Caco-2 (cell line): ENCODE measurements at regions not wholly inside any gene's neighbourhood (a gene's known extent, or its start where the extent isn't known, plus 50 kb on each side); places are given as distances from the start of the nearest gene placed in this dataset.

Source experiments
- BruUV-seq: library from RNA; stranded (reverse); fragments of 400-500 nt; replicated peaks from 2 replicates; lab custom pipeline; 2021; lab: Mats Ljungman, UMichigan
- CTCF ChIA-PET: fragments of 300-600 bp; sonication (Branson Sonifier 250); formaldehyde crosslinking; loops from one replicate; lab custom pipeline; 2022; ENCODE audit warnings: antibody characterized with exemption; lab: Charles Lee
- POLR2A ChIA-PET: fragments of 300-600 bp; sonication (Branson Sonifier 250); formaldehyde crosslinking; loops from one replicate; lab custom pipeline; 2022; ENCODE audit warnings: antibody characterized with exemption; lab: Charles Lee
- DNase-seq, 2 experiments: peaks; one replicate each; pipeline versions ENCODE4 v3.0.0 to v3.0.0-alpha.2; 2020 to 2022
- H3K27me3 ChIP-seq: replicated peaks from 2 replicates; pipeline ENCODE4 v1.6.0; 2011; ENCODE audit warnings: low read length; ENCODE audit not compliant: control insufficient read depth, insufficient read depth
- H3K36me3 ChIP-seq: 2 replicates; pipeline ENCODE4 v1.5.1; 2011; ENCODE audit warnings: low read length; ENCODE audit not compliant: control insufficient read depth, insufficient read depth
- H3K4me1 ChIP-seq: fragments of 250-450 bp; sonication (Bioruptor Pico); 2 replicates; pipeline ENCODE4 v1.5.1; 2020; ENCODE audit warnings: mild to moderate bottlenecking
- H3K4me3 ChIP-seq: 2 replicates; pipeline ENCODE4 v1.5.1; 2011; ENCODE audit warnings: low read depth, mild to moderate bottlenecking, control low read depth, low read length
- H3K9me3 ChIP-seq: fragments of 250-450 bp; sonication (Bioruptor Pico); 2 replicates; pipeline ENCODE4 v1.5.1; 2020; ENCODE audit warnings: mild to moderate bottlenecking, moderate library complexity
- H3K27ac Mint-ChIP-seq: one replicate; pipeline ENCODE4 v1.8.0; 2022; ENCODE audit warnings: mixed read lengths; ENCODE audit not compliant: unreplicated experiment
- H3K27me3 Mint-ChIP-seq: one replicate; pipeline ENCODE4 v1.8.0; 2022; ENCODE audit warnings: mixed read lengths; ENCODE audit not compliant: insufficient read depth, unreplicated experiment
- H3K36me3 Mint-ChIP-seq: one replicate; pipeline ENCODE4 v1.8.0; 2022; ENCODE audit warnings: mild to moderate bottlenecking, mixed read lengths; ENCODE audit not compliant: insufficient read depth, unreplicated experiment
- H3K4me1 Mint-ChIP-seq: one replicate; pipeline ENCODE4 v1.8.0; 2022; ENCODE audit warnings: low read depth, mixed read lengths; ENCODE audit not compliant: unreplicated experiment
- H3K4me3 Mint-ChIP-seq: one replicate; pipeline ENCODE4 v1.8.0; 2022; ENCODE audit warnings: mild to moderate bottlenecking, moderate library complexity, mixed read lengths; ENCODE audit not compliant: unreplicated experiment
- H3K9me3 Mint-ChIP-seq: one replicate; pipeline ENCODE4 v1.8.0; 2022; ENCODE audit warnings: mixed read lengths; ENCODE audit not compliant: unreplicated experiment
- intact Hi-C: fragments of 100-400 bp; cut with micrococcal nuclease; formaldehyde crosslinking; loops from one replicate; pipeline ENCODE4 v1.10.0; 2022; ENCODE audit not compliant: unreplicated experiment
- TF ChIP-seq, protein P1 (sequence below), 2 experiments: fragments of 200-600 bp in 1 of 2; IDR thresholded peaks; 1 replicate in 1 of 2; 2 replicates in 1 of 2; pipeline versions ENCODE4 v1.5.1 to v1.8.0; 2011 to 2022; ENCODE audit warnings: antibody characterized with exemption in 1 of 2, control low read depth in 1 of 2, inconsistent platforms in 1 of 2, low read depth in 1 of 2, low read length in 1 of 2, mild to moderate bottlenecking in 1 of 2, moderate library complexity in 1 of 2; ENCODE audit not compliant: insufficient read depth in 1 of 2, severe bottlenecking in 1 of 2, unreplicated experiment in 1 of 2

DNA sequence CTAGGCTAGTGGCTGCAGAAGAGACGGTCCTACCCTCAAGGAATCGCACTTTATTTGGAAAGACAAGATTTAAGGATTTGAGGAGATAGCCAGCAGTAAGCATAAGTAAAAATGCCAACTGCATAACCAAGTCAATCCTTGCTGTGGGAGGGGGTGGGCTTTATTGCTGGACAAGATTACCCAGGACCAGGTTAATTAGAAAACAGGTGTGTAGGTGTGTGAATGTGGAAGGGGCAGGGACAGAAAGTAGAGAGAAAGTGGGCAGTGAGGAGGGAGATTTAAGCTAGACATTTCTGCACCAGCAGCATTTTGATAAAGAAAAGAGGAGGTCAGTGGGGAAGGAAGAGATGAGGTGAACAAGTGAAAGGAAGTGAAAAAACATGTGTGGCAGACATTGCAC is 89.7 kb upstream of the OGFRL1 start:
- Mint-ChIP-seq H3K27ac (no peak overlapping the region), H3K27me3 (peaks cover 4% of the 10 kb centered on the region), H3K36me3 (no peaks in the 10 kb centered on the region), H3K4me3 (no peak overlapping the region), H3K4me1 (peaks cover 7% of the 10 kb centered on the region), H3K9me3 (no peaks in the 10 kb centered on the region)
- peaks cover 4% of the 10 kb centered on the region; the same call in 1 of the 2 replicates for H3K4me1 ChIP-seq
- ChIA-PET CTCF (no interaction called here), POLR2A (no interaction called here)
- no TSS peak for BruUV-seq
- DNase-seq, result no peak
- H3K27me3 ChIP-seq, result no peaks in the 10 kb centered on the region
- H3K4me3 ChIP-seq, result no peak overlapping the region
- no peaks in the 10 kb centered on the region for H3K36me3 ChIP-seq
- H3K9me3 ChIP-seq, result no peaks in the 10 kb centered on the region
- TF ChIP-seq, protein P1, sequence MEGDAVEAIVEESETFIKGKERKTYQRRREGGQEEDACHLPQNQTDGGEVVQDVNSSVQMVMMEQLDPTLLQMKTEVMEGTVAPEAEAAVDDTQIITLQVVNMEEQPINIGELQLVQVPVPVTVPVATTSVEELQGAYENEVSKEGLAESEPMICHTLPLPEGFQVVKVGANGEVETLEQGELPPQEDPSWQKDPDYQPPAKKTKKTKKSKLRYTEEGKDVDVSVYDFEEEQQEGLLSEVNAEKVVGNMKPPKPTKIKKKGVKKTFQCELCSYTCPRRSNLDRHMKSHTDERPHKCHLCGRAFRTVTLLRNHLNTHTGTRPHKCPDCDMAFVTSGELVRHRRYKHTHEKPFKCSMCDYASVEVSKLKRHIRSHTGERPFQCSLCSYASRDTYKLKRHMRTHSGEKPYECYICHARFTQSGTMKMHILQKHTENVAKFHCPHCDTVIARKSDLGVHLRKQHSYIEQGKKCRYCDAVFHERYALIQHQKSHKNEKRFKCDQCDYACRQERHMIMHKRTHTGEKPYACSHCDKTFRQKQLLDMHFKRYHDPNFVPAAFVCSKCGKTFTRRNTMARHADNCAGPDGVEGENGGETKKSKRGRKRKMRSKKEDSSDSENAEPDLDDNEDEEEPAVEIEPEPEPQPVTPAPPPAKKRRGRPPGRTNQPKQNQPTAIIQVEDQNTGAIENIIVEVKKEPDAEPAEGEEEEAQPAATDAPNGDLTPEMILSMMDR (IDR thresholded peaks at IDR 0.05; ENCODE audit: insufficient read depth in 1 of 2, low read depth in 1 of 2, low read length in 1 of 2, severe bottlenecking in 1 of 2, unreplicated experiment in 1 of 2), result no peak
- intact Hi-C loops, result no loop called here

DNA sequence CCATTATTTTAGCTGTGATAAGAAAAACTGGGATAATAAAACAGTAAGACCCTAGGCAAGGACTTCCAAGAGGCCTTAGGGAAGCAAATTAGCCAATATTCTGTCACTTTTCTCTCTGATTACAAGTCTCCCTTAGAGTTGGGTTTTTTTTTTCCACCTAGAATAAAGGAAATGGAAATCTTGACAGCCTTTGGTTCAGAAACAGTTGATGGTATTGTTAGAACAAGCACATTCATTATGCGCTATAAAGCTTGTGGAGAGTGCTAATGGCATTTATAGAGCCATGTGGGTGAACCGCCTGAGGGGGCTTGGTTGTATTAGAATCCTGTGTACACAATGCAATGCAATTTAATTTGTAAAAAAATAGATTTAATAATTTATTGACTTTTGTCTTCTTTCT is 88.9 kb upstream of the OGFRL1 start:
- Histone ChIP-seq H3K36me3 (no peaks in the 10 kb centered on the region), H3K4me3 (no peak overlapping the region), H3K4me1 (no peaks in the 10 kb centered on the region; the same call in 1 of the 2 replicates), H3K9me3 (no peaks in the 10 kb centered on the region), H3K27me3 (no peaks in the 10 kb centered on the region)
- Mint-ChIP-seq H3K27me3 (peaks cover 4% of the 10 kb centered on the region), H3K27ac (no peak overlapping the region), H3K4me3 (no peak overlapping the region), H3K4me1 (peaks cover 7% of the 10 kb centered on the region), H3K36me3 (no peaks in the 10 kb centered on the region), H3K9me3 (no peaks in the 10 kb centered on the region)
- CTCF ChIA-PET, result no interaction called here
- DNase-seq, result no peak
- intact Hi-C loops, result no loop called here
- no TSS peak for BruUV-seq
- TF ChIP-seq, protein P1 (IDR thresholded peaks at IDR 0.05; ENCODE audit: insufficient read depth in 1 of 2, low read depth in 1 of 2, low read length in 1 of 2, severe bottlenecking in 1 of 2, unreplicated experiment in 1 of 2), result no peak
- POLR2A ChIA-PET, result no interaction called here

DNA sequence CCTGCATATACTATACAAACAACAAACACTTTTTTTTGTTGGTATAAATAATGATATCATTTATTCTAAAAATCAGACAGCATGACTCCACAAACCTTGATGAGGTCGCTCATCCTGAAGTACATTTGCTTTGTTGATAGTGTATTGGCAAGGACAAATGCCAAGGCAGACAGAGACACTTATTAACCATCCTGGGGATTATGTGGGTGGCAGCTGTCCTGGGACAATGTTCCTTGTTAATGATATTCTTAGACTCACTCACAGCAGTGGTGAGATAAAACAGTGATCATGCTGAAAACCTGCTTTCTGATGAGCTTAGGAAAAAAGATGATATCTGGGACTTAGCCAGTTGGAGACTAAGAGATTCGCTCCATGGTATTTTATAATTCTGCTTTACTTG is 85.4 kb upstream of the OGFRL1 start:
- no peak overlapping the region for H3K27ac Mint-ChIP-seq
- ChIA-PET POLR2A (no interaction called here), CTCF (no interaction called here)
- H3K9me3 Mint-ChIP-seq, result no peaks in the 10 kb centered on the region
- H3K4me3 Mint-ChIP-seq, result no peak overlapping the region
- H3K4me3 ChIP-seq, result no peak overlapping the region
- no peaks in the 10 kb centered on the region for H3K36me3 ChIP-seq
- DNase-seq, result no peak
- TF ChIP-seq, protein P1 (IDR thresholded peaks at IDR 0.05; ENCODE audit: insufficient read depth in 1 of 2, low read depth in 1 of 2, low read length in 1 of 2, severe bottlenecking in 1 of 2, unreplicated experiment in 1 of 2), result no peak
- no peaks in the 10 kb centered on the region for H3K36me3 Mint-ChIP-seq
- H3K4me1 ChIP-seq, result no peaks in the 10 kb centered on the region
- no peaks in the 10 kb centered on the region for H3K9me3 ChIP-seq
- H3K27me3 ChIP-seq, result no peaks in the 10 kb centered on the region
- no peaks in the 10 kb centered on the region for H3K4me1 Mint-ChIP-seq
- no TSS peak for BruUV-seq
- H3K27me3 Mint-ChIP-seq, result peaks cover 4% of the 10 kb centered on the region
- intact Hi-C loops, result no loop called here
